HG02642 (cell line): ENCODE measurements at regions not wholly inside any gene's neighbourhood (a gene's known extent, or its start where the extent isn't known, plus 50 kb on each side); places are given as distances from the start of the nearest gene placed in this dataset.

Source experiments
- ATAC-seq: cut with Tn5 transposase; IDR thresholded peaks from one replicate; pipeline ENCODE4 v1.9.1; 2021; ENCODE audit warnings: mild to moderate bottlenecking; ENCODE audit not compliant: unreplicated experiment, poor library complexity

GRCh38 chr2:226045080-226045479 is 645.6 kb downstream of the NYAP2 start:
- no peak for ATAC-seq

- ATAC-seq: no peak
Observed at GRCh38 chr2:226040344-226040900, 640.9 kb downstream of the NYAP2 start.

- ATAC-seq: no peak
Observed at GRCh38 chr2:226037526-226037925, 638.0 kb downstream of the NYAP2 start.

- ATAC-seq: no peak
Observed at GRCh38 chr2:226031647-226032501, 632.4 kb downstream of the NYAP2 start.

- peak; percentile 71 for ATAC-seq
Observed at GRCh38 chr2:226030788-226031646, 631.5 kb downstream of the NYAP2 start.

- ATAC-seq: no peak
Observed at GRCh38 chr2:226030369-226030768, 630.9 kb downstream of the NYAP2 start.

- ATAC-seq: no peak
Observed at GRCh38 chr2:226023946-226024345, 624.4 kb downstream of the NYAP2 start.

- no peak for ATAC-seq
Observed at GRCh38 chr2:226023383-226023782, 623.9 kb downstream of the NYAP2 start.

- no peak for ATAC-seq
Observed at GRCh38 chr2:226020956-226021355, 621.4 kb downstream of the NYAP2 start.

- ATAC-seq: no peak
Observed at GRCh38 chr2:226020176-226020575, 620.7 kb downstream of the NYAP2 start.

- ATAC-seq: no peak
Observed at GRCh38 chr2:226018641-226019040, 619.1 kb downstream of the NYAP2 start.

GRCh38 chr2:226017537-226017936 is 618.0 kb downstream of the NYAP2 start:
- no peak for ATAC-seq

- ATAC-seq: no peak
Observed at GRCh38 chr2:226017107-226017506, 617.6 kb downstream of the NYAP2 start.

GRCh38 chr2:226011716-226012450 is 612.4 kb downstream of the NYAP2 start:
- ATAC-seq: no peak

GRCh38 chr2:226002438-226002837 is 602.9 kb downstream of the NYAP2 start:
- ATAC-seq: no peak

- no peak for ATAC-seq
Observed at GRCh38 chr2:226001716-226002115, 602.2 kb downstream of the NYAP2 start.

GRCh38 chr2:225999692-226000091 is 600.2 kb downstream of the NYAP2 start:
- ATAC-seq: no peak

- no peak for ATAC-seq
Observed at GRCh38 chr2:225998653-225999052, 599.1 kb downstream of the NYAP2 start.

GRCh38 chr2:225998116-225998515 is 598.6 kb downstream of the NYAP2 start:
- ATAC-seq: no peak

- ATAC-seq: no peak
Observed at GRCh38 chr2:225996462-225996828, 596.9 kb downstream of the NYAP2 start.
